HEK293 (cell line): ENCODE measurements at regions not wholly inside any gene's neighbourhood (a gene's known extent, or its start where the extent isn't known, plus 50 kb on each side); places are given as distances from the start of the nearest gene placed in this dataset.

Experiments used
- MYNN ChIP-seq: fragments of 450-650 bp; formaldehyde crosslinking; IDR thresholded peaks from 2 replicates; pipeline ENCODE4 v1.5.1; 2016; ENCODE audit warnings: missing biosample characterization, missing genetic modification characterization, borderline replicate concordance
- ZNF670 ChIP-seq: fragments of 450-650 bp; formaldehyde crosslinking; IDR thresholded peaks from 2 replicates; pipeline ENCODE4 v1.5.1; 2016; ENCODE audit warnings: missing biosample characterization, missing genetic modification characterization, low read depth
- TF ChIP-seq, protein P1 (sequence below): fragments of 450-650 bp; formaldehyde crosslinking; IDR thresholded peaks from 2 replicates; pipeline ENCODE4 v1.5.1; 2016; ENCODE audit warnings: missing biosample characterization, missing genetic modification characterization

GRCh38 chr18:38886861-38887670, 1321.5 kb upstream of the CELF4 start:
- TF ChIP-seq ZNF670 (tag by site-specific recombination) (no peak), MYNN (tag by site-specific recombination) (no peak)
- TF ChIP-seq, protein P1, sequence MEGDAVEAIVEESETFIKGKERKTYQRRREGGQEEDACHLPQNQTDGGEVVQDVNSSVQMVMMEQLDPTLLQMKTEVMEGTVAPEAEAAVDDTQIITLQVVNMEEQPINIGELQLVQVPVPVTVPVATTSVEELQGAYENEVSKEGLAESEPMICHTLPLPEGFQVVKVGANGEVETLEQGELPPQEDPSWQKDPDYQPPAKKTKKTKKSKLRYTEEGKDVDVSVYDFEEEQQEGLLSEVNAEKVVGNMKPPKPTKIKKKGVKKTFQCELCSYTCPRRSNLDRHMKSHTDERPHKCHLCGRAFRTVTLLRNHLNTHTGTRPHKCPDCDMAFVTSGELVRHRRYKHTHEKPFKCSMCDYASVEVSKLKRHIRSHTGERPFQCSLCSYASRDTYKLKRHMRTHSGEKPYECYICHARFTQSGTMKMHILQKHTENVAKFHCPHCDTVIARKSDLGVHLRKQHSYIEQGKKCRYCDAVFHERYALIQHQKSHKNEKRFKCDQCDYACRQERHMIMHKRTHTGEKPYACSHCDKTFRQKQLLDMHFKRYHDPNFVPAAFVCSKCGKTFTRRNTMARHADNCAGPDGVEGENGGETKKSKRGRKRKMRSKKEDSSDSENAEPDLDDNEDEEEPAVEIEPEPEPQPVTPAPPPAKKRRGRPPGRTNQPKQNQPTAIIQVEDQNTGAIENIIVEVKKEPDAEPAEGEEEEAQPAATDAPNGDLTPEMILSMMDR (tag by site-specific recombination): no peak
